Neural cell (in vitro differentiated cells): ENCODE measurements at regions not wholly inside any gene's neighbourhood (a gene's known extent, or its start where the extent isn't known, plus 50 kb on each side); places are given as distances from the start of the nearest gene placed in this dataset.
"Not testable (repeated sequence)": the region's sequence is repeated elsewhere in the genome, so short reads cannot be mapped to it uniquely, and the experiment has no call there.

Experiments
- EP300 ChIP-seq: fragments of 450-650 bp; conservative IDR thresholded peaks from 2 replicates; pipeline ENCODE4 v1.6.1; 2014; ENCODE audit warnings: antibody characterized with exemption, mild to moderate bottlenecking, moderate library complexity; ENCODE audit not compliant: poor library complexity, severe bottlenecking
- EZH2 ChIP-seq: fragments of 200-600, 300-800 bp; shearing (Covaris generic), sonication (generic); IDR thresholded peaks from 2 replicates; pipeline ENCODE4 v1.6.1; 2014; ENCODE audit warnings: antibody characterized with exemption, low read length, borderline replicate concordance, mild to moderate bottlenecking; ENCODE audit not compliant: insufficient read depth, poor library complexity, severe bottlenecking
- MXI1 ChIP-seq: fragments of 450-650 bp; conservative IDR thresholded peaks from 2 replicates; pipeline ENCODE4 v1.6.1; 2014; ENCODE audit warnings: antibody characterized with exemption, mild to moderate bottlenecking; ENCODE audit not compliant: poor library complexity, severe bottlenecking
- POLR2AphosphoS5 ChIP-seq: IDR thresholded peaks from 2 replicates; pipeline ENCODE4 v1.6.1; 2012
- RAD21 ChIP-seq: fragments of 450-650 bp; conservative IDR thresholded peaks from 2 replicates; pipeline ENCODE4 v1.6.1; 2014; ENCODE audit warnings: antibody characterized with exemption, mild to moderate bottlenecking, moderate library complexity
- SMC3 ChIP-seq: fragments of 450-650 bp; conservative IDR thresholded peaks from 2 replicates; pipeline ENCODE4 v1.6.1; 2014; ENCODE audit warnings: antibody characterized with exemption, mild to moderate bottlenecking, moderate library complexity; ENCODE audit not compliant: poor library complexity
- TF ChIP-seq, protein P1 (sequence below): fragments of 450-650 bp; IDR thresholded peaks from 2 replicates; pipeline ENCODE4 v1.5.1; 2014; ENCODE audit warnings: antibody characterized with exemption, mild to moderate bottlenecking, moderate library complexity; ENCODE audit not compliant: poor library complexity, severe bottlenecking
- TF ChIP-seq, protein P2 (sequence below): IDR thresholded peaks from 2 replicates; pipeline ENCODE4 v1.6.1; 2012; ENCODE audit warnings: borderline replicate concordance

DNA sequence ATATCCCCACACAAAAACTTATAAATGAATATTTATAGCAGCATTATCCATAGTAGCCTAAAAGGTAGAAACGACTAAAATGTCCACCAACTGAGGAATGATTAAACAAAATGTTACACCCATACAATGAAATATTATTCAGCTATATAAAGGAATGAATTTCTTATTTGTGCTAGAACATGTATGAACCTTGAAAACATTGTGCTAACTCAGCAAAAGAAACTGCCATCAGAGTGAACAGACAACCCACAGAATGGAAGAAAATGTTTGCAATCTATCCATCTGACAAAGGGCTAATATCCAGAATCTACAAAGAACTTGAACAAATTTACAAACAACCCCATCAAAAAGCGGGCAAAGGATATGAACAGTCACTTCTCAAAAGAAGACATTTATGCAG, 155.3 kb upstream of the DIAPH2 start:
- TF ChIP-seq, protein P1, sequence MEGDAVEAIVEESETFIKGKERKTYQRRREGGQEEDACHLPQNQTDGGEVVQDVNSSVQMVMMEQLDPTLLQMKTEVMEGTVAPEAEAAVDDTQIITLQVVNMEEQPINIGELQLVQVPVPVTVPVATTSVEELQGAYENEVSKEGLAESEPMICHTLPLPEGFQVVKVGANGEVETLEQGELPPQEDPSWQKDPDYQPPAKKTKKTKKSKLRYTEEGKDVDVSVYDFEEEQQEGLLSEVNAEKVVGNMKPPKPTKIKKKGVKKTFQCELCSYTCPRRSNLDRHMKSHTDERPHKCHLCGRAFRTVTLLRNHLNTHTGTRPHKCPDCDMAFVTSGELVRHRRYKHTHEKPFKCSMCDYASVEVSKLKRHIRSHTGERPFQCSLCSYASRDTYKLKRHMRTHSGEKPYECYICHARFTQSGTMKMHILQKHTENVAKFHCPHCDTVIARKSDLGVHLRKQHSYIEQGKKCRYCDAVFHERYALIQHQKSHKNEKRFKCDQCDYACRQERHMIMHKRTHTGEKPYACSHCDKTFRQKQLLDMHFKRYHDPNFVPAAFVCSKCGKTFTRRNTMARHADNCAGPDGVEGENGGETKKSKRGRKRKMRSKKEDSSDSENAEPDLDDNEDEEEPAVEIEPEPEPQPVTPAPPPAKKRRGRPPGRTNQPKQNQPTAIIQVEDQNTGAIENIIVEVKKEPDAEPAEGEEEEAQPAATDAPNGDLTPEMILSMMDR = not testable (repeated sequence)
- not testable (repeated sequence) for TF ChIP-seq EP300, SMC3, RAD21, POLR2AphosphoS5, EZH2, MXI1
- TF ChIP-seq, protein P2, sequence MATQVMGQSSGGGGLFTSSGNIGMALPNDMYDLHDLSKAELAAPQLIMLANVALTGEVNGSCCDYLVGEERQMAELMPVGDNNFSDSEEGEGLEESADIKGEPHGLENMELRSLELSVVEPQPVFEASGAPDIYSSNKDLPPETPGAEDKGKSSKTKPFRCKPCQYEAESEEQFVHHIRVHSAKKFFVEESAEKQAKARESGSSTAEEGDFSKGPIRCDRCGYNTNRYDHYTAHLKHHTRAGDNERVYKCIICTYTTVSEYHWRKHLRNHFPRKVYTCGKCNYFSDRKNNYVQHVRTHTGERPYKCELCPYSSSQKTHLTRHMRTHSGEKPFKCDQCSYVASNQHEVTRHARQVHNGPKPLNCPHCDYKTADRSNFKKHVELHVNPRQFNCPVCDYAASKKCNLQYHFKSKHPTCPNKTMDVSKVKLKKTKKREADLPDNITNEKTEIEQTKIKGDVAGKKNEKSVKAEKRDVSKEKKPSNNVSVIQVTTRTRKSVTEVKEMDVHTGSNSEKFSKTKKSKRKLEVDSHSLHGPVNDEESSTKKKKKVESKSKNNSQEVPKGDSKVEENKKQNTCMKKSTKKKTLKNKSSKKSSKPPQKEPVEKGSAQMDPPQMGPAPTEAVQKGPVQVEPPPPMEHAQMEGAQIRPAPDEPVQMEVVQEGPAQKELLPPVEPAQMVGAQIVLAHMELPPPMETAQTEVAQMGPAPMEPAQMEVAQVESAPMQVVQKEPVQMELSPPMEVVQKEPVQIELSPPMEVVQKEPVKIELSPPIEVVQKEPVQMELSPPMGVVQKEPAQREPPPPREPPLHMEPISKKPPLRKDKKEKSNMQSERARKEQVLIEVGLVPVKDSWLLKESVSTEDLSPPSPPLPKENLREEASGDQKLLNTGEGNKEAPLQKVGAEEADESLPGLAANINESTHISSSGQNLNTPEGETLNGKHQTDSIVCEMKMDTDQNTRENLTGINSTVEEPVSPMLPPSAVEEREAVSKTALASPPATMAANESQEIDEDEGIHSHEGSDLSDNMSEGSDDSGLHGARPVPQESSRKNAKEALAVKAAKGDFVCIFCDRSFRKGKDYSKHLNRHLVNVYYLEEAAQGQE = not testable (repeated sequence)
